Activated naive CD4-positive, alpha-beta T cell treated with anti-CD3 and anti-CD28 coated beads, Interleukin-2, amount 50 U/mL, for 72 hours (primary cell): ENCODE measurements at regions not wholly inside any gene's neighbourhood (a gene's known extent, or its start where the extent isn't known, plus 50 kb on each side); places are given as distances from the start of the nearest gene placed in this dataset.

ENCODE experiments used
- ATAC-seq, 2 donors: fragments of 150-1000 bp; cut with Tn5 transposase; 2 replicates each; pipeline ENCODE4 v1.10.0; 2021; ENCODE audit warnings: mild to moderate bottlenecking in 2 of 2, moderate library complexity in 2 of 2
- DNase-seq, 2 donors: peaks; one replicate each; pipeline ENCODE4 v3.0.0; 2021 to 2022; ENCODE audit warnings: low spot score in 2 of 2
- H3K27ac Mint-ChIP-seq, 2 donors: one replicate each; pipeline ENCODE4 v1.8.0; 2022; ENCODE audit warnings: mild to moderate bottlenecking in 2 of 2, mixed read lengths in 2 of 2
- H3K36me3 Mint-ChIP-seq, 2 donors: one replicate each; pipeline ENCODE4 v1.8.0; 2022; ENCODE audit warnings: mixed read lengths in 2 of 2
- H3K9me3 Mint-ChIP-seq, 2 donors: one replicate each; pipeline ENCODE4 v1.8.0; 2022; ENCODE audit warnings: mixed read lengths in 2 of 2

- ATAC-seq (no peak), DNase-seq (no peak)
- Mint-ChIP-seq H3K9me3 (peaks cover 11 to 31% of the 10 kb centered on the region in 2 donors), H3K27ac (no peak overlapping the region), H3K36me3 (peaks cover 0 to 7% of the 10 kb centered on the region in 2 donors)
Observed at GRCh38 chr20:11646359-11646758, 271.3 kb upstream of the BTBD3 start.

DNA sequence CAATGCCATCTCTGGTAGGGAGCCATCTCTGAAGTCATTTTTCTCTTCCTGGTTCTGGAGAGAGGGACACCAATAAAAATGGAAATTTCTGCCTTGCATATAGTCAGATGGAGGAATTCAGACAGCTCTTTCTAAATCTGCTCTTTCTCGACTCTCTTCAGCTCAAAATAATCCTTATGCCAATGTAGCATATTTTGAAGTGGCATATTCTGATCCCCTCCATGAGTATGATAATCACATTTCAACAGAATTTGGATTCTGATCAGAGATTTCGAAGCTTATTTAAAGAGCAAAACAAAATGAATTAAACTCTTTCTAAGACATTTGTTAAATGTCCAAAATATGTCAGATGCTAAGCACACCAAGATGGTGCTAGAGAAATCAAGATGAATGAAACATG is 267.1 kb upstream of the BTBD3 start:
- Mint-ChIP-seq H3K9me3 (peaks cover 11 to 23% of the 10 kb centered on the region in 2 donors), H3K27ac (no peak overlapping the region), H3K36me3 (peaks cover 0 to 7% of the 10 kb centered on the region in 2 donors)
- ATAC-seq (no peak), DNase-seq (no peak)

GRCh38 chr20:11651138-11651537 is 266.6 kb upstream of the BTBD3 start:
- no peak for ATAC-seq
- H3K27ac Mint-ChIP-seq: no peak overlapping the region
- no peak for DNase-seq
- peaks cover 0 to 7% of the 10 kb centered on the region in 2 donors for H3K36me3 Mint-ChIP-seq
- peaks cover 11 to 18% of the 10 kb centered on the region in 2 donors for H3K9me3 Mint-ChIP-seq

DNA sequence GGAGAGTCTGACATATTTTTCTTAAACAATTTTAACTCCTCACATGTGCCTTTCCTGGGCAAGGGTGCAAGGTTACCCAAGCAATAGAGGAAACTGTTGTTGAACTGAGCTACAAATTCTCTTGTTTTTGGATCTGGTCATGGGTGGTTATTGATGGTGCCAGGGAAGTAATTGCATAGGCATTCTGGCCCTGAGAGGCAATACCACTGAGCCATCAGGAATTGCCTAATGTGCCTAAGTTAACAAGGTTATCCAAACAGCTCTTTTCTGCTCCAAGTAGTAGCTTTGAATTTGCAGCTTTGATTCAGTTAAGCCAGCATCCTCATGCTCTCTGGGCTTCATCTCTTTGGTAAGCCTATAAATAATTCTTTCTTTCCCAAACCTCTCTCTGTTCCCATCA is 266.0 kb upstream of the BTBD3 start:
- DNase-seq: no peak
- no peak for ATAC-seq
- H3K36me3 Mint-ChIP-seq: peaks cover 0 to 7% of the 10 kb centered on the region in 2 donors
- no peak overlapping the region for H3K27ac Mint-ChIP-seq
- peaks cover 11 to 17% of the 10 kb centered on the region in 2 donors for H3K9me3 Mint-ChIP-seq

GRCh38 chr20:11652128-11652527 is 265.6 kb upstream of the BTBD3 start:
- Mint-ChIP-seq H3K36me3 (peaks cover 0 to 7% of the 10 kb centered on the region in 2 donors), H3K27ac (no peak overlapping the region), H3K9me3 (peaks cover 11 to 17% of the 10 kb centered on the region in 2 donors)
- ATAC-seq (no peak), DNase-seq (no peak)

- H3K9me3 Mint-ChIP-seq: peaks cover 7 to 13% of the 10 kb centered on the region in 2 donors
- ATAC-seq (no peak), DNase-seq (no peak)
- H3K27ac Mint-ChIP-seq: no peak overlapping the region
- H3K36me3 Mint-ChIP-seq: peaks cover 0 to 7% of the 10 kb centered on the region in 2 donors
Observed at GRCh38 chr20:11654766-11655165, 262.9 kb upstream of the BTBD3 start.

DNA sequence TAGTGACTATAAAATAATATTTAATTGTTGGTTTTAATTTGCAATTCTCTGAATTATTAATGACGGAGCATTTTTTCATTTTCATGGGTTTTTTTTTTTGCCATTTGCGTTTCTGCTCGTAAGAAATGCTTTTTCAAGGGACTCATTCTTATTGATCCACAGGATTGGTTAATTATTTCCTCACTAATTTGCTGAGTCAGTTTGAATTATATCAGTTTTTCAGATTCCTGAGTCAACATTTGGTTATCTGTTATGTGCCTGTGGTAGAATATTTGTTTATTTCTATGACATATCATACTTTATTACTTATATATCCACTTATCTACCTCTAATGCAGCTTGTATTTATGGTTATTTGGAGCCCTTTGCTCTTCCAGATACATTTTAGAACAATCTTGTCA is 257.0 kb upstream of the BTBD3 start:
- H3K27ac Mint-ChIP-seq: no peak overlapping the region
- H3K36me3 Mint-ChIP-seq: no peaks in the 10 kb centered on the region
- ATAC-seq (no peak), DNase-seq (no peak)
- peaks cover 0 to 6% of the 10 kb centered on the region in 2 donors for H3K9me3 Mint-ChIP-seq

DNA sequence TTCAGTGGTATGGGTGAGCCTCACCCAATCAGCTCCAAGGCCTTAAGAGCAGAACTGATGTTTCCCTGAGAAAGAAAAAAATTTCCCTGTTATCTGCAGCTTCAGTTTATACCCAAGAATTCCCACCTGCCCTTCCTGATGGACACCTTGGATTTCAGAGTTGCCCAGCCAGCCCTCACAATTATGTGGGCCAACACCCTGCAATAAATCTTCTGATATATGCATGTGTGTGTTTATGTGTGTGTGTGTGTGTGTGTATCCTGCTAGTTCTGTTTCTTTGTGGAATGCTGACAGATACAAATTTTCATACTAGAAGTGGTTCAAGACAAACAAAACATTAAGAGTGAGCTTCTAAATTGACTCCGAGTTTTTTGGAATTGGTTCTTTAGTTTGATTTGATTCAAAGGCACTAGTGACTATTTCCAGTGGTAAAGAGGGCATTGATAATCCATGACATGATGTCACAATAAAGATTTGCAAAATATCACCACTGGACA is 246.6 kb upstream of the BTBD3 start:
- Mint-ChIP-seq H3K36me3 (no peaks in the 10 kb centered on the region), H3K9me3 (peaks cover 4 to 11% of the 10 kb centered on the region in 2 donors), H3K27ac (no peak overlapping the region)
- DNase-seq (no peak), ATAC-seq (no peak)

- H3K27ac Mint-ChIP-seq: no peak overlapping the region
- peaks cover 0 to 7% of the 10 kb centered on the region in 2 donors for H3K9me3 Mint-ChIP-seq
- DNase-seq: no peak
- no peaks in the 10 kb centered on the region for H3K36me3 Mint-ChIP-seq
- no peak for ATAC-seq
Observed at GRCh38 chr20:11672959-11673358, 244.7 kb upstream of the BTBD3 start.

- ATAC-seq: no peak
- peaks cover 0 to 9% of the 10 kb centered on the region in 2 donors for H3K9me3 Mint-ChIP-seq
- no peak for DNase-seq
- no peak overlapping the region for H3K27ac Mint-ChIP-seq
- no peaks in the 10 kb centered on the region for H3K36me3 Mint-ChIP-seq
Observed at GRCh38 chr20:11675920-11676629, 241.6 kb upstream of the BTBD3 start.

DNA sequence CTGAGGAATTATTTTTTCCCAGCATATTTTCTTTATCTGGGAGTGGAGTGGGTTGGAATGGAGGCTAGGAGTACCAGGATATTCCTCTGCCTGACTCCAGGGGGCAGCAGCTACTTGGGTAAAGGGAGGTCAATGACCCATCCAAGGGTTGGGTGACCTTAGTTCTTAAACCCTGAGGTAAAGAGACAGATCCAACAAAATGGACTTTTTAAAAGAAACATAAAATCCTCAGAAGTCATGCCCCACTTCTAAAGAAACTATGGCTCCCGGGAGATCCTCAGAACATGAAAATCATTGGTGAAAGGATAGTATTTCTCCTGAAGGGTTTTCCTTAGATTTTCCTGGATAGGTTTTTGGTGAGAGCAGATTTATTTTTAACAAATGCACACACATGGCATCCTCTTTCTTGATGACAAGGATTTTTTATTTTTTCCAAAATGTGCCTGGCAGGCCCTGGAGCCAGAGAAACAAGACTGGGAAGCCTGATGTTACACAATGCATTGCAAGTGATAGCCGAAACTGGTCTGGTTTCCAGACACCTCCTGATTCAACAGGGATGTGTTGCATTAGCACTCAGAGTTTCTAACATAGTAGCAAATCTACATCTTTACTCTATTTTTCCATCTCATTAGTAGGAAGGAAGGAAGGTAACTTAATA is 240.9 kb upstream of the BTBD3 start:
- Mint-ChIP-seq H3K27ac (no peak overlapping the region), H3K36me3 (no peaks in the 10 kb centered on the region), H3K9me3 (peaks cover 0 to 13% of the 10 kb centered on the region in 2 donors)
- ATAC-seq: peak in 1 of 2 donors; percentile 50
- peak in 1 of 2 donors; percentile 41 for DNase-seq

- H3K36me3 Mint-ChIP-seq: no peaks in the 10 kb centered on the region
- ATAC-seq (no peak), DNase-seq (no peak)
- no peak overlapping the region for H3K27ac Mint-ChIP-seq
- H3K9me3 Mint-ChIP-seq: peaks cover 0 to 13% of the 10 kb centered on the region in 2 donors
Observed at GRCh38 chr20:11677428-11677827, 240.3 kb upstream of the BTBD3 start.

DNA sequence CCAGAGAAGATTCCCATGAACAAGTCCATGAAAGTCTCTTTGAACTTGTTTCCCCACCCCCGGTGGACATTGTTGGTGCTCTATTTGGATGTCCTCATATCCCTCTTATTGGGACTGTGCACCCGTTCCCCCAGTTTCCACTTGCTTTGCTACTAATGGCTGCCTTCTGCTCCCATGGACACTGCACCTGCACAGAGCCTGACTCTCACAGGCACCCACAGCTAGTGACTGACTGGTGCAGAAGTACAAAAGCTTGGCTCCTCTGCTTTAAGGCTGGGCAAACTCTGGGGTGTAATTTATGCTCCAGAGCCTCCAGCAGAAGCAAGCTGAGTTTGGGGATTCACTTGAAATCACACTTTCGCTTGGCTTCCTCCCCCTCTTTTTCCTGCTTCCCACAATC is 239.9 kb upstream of the BTBD3 start:
- no peak overlapping the region for H3K27ac Mint-ChIP-seq

DNA sequence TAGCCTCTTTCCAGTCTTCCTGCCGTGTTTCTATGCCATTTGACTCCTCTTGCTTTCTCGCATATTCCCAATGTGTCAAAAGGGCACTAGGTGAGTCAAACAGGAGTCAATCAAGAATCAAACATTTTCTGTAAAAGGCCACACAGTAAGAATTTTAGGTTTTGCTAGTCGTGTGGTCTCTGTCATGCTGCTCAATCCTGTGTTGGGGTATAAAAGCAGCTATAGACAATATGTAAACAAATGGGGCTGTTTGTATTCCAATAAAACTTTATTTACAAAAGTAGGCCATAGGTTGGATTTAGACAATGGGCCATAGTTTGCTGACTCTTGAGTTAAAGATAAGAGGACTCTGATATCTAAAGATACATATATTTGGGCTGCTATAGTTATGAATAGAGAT is 235.4 kb upstream of the BTBD3 start:
- H3K27ac Mint-ChIP-seq: no peak overlapping the region
- no peak for DNase-seq
- no peaks in the 10 kb centered on the region for H3K36me3 Mint-ChIP-seq
- no peak for ATAC-seq
- H3K9me3 Mint-ChIP-seq: peaks cover 4 to 16% of the 10 kb centered on the region in 2 donors

More for the DNA sequence above, 239.9 kb upstream of the BTBD3 start:
- DNase-seq (no peak), ATAC-seq (no peak)
- H3K9me3 Mint-ChIP-seq: peaks cover 0 to 13% of the 10 kb centered on the region in 2 donors
- H3K36me3 Mint-ChIP-seq: no peaks in the 10 kb centered on the region

- DNase-seq (no peak), ATAC-seq (no peak)
- Mint-ChIP-seq H3K36me3 (peaks cover 0 to 10% of the 10 kb centered on the region in 2 donors), H3K9me3 (peaks cover 13 to 17% of the 10 kb centered on the region in 2 donors), H3K27ac (no peak overlapping the region)
Observed at GRCh38 chr20:11686195-11686594, 231.5 kb upstream of the BTBD3 start.

GRCh38 chr20:11686820-11687543 is 230.7 kb upstream of the BTBD3 start:
- peaks cover 13 to 19% of the 10 kb centered on the region in 2 donors for H3K9me3 Mint-ChIP-seq
- no peak for DNase-seq
- no peak overlapping the region for H3K27ac Mint-ChIP-seq
- ATAC-seq: no peak
- peaks cover 0 to 10% of the 10 kb centered on the region in 2 donors for H3K36me3 Mint-ChIP-seq
